22Rv1 (cell line): ENCODE measurements at regions not wholly inside any gene's neighbourhood (a gene's known extent, or its start where the extent isn't known, plus 50 kb on each side); places are given as distances from the start of the nearest gene placed in this dataset.

Experiments
- H3K27ac ChIP-seq: fragments of 450-650 bp; 2 replicates; pipeline ENCODE4 v1.5.1; 2017
- ZFX ChIP-seq: fragments of 450-650 bp; IDR thresholded peaks from 2 replicates; pipeline ENCODE4 v1.6.1; 2017; ENCODE audit warnings: antibody characterized with exemption, borderline replicate concordance
- TF ChIP-seq, protein P1 (sequence below): fragments of 450-650 bp; IDR thresholded peaks from 2 replicates; pipeline ENCODE4 v1.5.1; 2017; ENCODE audit warnings: mild to moderate bottlenecking

DNA sequence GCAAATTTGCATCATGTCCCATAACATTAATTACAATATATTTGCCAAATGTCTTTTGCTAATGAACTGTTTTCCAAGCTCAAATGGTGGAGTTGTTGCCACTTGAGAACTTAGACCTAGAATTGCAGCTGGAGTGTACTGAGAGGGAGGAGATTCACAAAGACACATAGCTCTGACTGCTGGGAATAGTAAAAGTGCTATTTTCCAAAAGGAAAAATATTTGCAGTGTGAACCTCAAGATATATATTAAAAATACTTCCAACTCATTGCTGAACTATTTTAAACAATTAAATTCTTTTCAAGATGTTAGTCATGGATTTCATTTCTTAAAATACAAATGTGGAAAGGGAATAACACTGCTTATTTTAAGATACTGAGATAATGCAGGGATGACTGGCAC lies 666.8 kb upstream of the ARPP21 start:
- no peak overlapping the region for H3K27ac ChIP-seq
- no peak for TF ChIP-seq ZFX
- TF ChIP-seq, protein P1, sequence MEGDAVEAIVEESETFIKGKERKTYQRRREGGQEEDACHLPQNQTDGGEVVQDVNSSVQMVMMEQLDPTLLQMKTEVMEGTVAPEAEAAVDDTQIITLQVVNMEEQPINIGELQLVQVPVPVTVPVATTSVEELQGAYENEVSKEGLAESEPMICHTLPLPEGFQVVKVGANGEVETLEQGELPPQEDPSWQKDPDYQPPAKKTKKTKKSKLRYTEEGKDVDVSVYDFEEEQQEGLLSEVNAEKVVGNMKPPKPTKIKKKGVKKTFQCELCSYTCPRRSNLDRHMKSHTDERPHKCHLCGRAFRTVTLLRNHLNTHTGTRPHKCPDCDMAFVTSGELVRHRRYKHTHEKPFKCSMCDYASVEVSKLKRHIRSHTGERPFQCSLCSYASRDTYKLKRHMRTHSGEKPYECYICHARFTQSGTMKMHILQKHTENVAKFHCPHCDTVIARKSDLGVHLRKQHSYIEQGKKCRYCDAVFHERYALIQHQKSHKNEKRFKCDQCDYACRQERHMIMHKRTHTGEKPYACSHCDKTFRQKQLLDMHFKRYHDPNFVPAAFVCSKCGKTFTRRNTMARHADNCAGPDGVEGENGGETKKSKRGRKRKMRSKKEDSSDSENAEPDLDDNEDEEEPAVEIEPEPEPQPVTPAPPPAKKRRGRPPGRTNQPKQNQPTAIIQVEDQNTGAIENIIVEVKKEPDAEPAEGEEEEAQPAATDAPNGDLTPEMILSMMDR: no peak

DNA sequence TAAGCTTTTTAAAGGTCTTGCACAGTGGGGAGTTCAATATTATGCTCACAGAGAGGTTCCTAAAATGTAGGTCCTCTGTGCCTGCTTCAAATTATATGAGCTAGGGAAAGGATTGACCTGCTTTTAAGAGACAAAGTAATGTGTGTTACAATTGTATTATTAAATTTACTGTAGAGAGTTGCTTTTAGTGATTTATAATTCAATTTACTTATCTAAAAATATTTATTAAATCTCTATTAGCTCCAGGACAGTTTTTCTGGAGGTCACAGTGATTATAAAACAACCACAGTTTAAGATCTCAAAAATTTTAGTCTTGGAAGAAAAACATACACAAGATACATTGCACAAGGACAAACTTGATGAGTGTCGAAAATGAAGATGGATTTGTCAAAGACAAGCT lies 665.7 kb upstream of the ARPP21 start:
- TF ChIP-seq, protein P1: no peak
- TF ChIP-seq ZFX: no peak
- H3K27ac ChIP-seq: no peak overlapping the region

DNA sequence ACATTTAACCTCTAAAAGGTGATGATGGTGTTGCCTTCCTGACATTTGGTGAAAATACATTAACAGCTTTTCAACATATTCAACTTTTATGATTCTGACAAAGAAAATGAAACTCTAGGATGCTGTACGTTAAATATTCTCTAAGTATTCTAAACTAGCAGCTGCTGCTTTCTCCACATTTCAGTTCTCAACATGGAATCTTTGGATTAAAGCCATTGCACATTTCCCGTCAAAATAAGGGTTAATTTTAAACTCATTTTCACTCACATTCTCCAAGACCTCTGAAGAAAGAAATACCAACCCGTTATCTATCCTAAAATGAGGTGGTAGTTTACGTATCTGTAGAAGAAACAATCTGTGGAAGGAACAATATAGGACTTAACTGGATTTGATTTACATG lies 655.7 kb upstream of the ARPP21 start:
- no peak for TF ChIP-seq ZFX
- TF ChIP-seq, protein P1: no peak
- H3K27ac ChIP-seq: no peak overlapping the region

DNA sequence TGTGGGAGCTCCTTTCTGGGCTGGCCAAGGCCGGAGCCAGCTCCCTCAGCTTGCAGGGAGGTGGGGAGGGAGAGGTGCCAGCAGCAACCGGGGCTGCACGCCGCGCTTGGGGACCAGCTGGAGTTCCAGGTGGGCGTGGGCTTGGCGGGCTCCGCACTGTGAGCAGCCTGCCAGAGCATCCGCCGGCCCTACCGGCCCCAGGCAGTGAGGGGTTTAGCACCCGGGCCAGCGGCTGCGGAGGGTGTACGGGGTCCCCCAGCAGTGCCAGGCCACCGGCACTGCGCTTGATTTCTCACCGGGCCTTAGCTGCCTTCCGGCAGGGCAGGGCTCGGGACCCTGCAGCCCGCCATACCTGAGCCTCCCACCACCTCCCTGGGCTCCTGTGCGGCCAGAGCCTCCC lies 651.0 kb upstream of the ARPP21 start:
- no peak overlapping the region for H3K27ac ChIP-seq

DNA sequence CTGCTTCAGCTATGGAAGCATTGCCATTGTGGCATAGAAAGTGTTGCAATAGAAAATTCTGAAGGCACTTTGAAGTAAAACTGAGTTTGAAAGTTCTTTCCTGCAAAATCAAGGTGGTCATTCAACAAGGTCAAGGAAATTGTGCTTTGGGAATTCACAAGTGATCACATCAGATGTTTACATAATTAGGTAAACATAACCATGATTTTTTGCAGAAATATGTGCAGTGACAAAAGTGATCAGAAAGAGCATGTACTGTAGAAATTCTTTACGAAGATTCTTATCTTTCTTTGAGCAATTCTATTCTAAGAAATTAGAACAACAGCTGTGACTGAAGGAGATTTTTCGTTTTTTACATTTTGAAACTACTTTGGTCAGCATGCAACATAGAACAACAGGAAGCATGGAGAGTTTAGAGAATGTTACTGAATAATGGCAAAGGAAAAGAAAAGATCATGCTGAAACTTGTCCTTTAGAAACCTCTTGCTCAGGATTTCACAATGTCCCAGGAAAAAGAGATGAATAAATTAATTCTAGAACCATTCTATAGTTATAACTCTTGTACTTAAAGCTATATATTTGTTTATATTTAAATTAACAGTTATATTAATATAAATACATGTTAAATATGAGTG lies 643.4 kb upstream of the ARPP21 start:
- no peak overlapping the region for H3K27ac ChIP-seq
- TF ChIP-seq, protein P1: no peak
- no peak for TF ChIP-seq ZFX

More for the DNA sequence above, 651.0 kb upstream of the ARPP21 start:
- TF ChIP-seq, protein P1: no peak
- no peak for TF ChIP-seq ZFX

DNA sequence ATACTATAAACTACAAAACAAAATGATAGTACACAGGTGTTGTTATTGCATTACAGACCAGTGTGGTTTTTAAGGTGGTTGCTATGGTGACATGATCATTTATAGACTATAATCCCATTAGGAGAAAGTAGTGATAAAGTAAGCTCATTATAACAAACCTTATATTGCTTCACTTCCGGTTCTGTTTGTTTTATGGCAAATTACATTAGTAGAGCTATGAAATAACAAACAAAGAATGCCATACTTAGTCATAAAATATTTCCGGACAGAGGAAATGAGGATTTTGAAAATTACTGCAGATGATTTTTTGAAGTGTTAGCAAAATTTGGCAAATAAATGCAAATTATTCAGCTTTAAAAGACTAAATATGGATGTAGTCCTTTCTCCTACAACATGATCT lies 640.4 kb upstream of the ARPP21 start:
- TF ChIP-seq, protein P1: no peak
- no peak for TF ChIP-seq ZFX
- no peak overlapping the region for H3K27ac ChIP-seq

DNA sequence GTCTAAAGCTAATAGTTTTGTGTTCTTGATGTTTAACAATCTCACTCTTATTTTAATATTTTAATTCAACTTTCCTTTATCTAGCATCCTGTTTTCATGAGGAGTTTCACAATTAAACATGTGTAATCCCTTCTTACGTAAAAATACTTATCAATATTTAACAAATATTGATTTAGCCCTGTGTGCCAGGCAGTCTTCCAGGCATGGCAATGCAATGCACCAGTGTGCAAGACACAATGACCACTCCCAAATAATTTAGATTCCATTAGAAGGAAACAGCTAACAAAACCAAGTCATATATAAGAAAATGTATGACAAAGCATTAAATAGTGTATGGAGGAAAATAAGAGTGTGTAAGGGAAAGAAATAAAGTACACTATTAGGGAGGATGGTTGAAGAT lies 627.1 kb upstream of the ARPP21 start:
- H3K27ac ChIP-seq: no peak overlapping the region
- no peak for TF ChIP-seq ZFX

DNA sequence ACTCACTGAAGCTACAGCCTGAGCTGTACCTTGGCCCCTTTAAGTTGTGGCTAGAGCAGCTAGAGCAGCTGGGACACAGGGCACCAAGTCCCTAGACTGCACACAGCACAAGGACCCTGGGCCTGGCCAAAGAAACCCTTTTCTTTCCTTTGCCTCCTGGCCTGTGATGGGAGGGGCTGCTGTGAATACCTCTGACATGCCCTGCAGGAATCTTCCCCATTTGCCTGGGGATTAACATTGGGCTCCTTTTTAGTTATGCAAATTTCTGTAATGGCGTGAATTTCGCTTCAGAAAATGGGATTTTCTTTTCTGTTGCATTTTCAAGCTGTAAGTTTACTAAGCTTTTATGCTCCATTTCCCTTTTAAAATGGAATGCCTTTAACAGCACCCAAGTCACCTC lies 611.2 kb upstream of the ARPP21 start:
- TF ChIP-seq, protein P1: no peak
- no peak for TF ChIP-seq ZFX
- H3K27ac ChIP-seq: no peak overlapping the region
